IMR-90 (cell line): ENCODE measurements at regions not wholly inside any gene's neighbourhood (a gene's known extent, or its start where the extent isn't known, plus 50 kb on each side); places are given as distances from the start of the nearest gene placed in this dataset.

Experiments used
- ATAC-seq: fragments of 200-7000 bp; cut with Tn5 transposase; 2 replicates; pipeline ENCODE4 v1.9.1; 2020; ENCODE audit warnings: low read depth, mild to moderate bottlenecking, moderate library complexity
- BruUV-seq: library from RNA; stranded (reverse); fragments of 400-500 nt; replicated peaks from 2 replicates; lab custom pipeline; 2021; lab: Mats Ljungman, UMichigan
- CTCF ChIA-PET: fragments of 300-600 bp; formaldehyde crosslinking; extraction: SDS; loops from one replicate; lab custom pipeline; 2021; ENCODE audit warnings: antibody characterized with exemption; lab: Yijun Ruan, JAX
- POLR2A ChIA-PET: fragments of 300-600 bp; sonication (Branson Sonifier 250); formaldehyde crosslinking; loops from one replicate; lab custom pipeline; 2022; ENCODE audit warnings: antibody characterized with exemption; ENCODE audit not compliant: unreplicated experiment; lab: Charles Lee
- DNase-seq: peaks from one replicate; pipeline ENCODE4 v3.0.0; 2013
- H2AFZ ChIP-seq: replicated peaks from 2 replicates; pipeline ENCODE3; 2013; ENCODE audit warnings: low read length, mild to moderate bottlenecking; ENCODE audit not compliant: poor library complexity
- H2AK5ac ChIP-seq: 2 replicates; pipeline ENCODE4 v1.6.1; 2013; ENCODE audit warnings: low read depth, low read length, inconsistent platforms
- H2AK9ac ChIP-seq: replicated peaks from 2 replicates; pipeline ENCODE3; 2013; ENCODE audit warnings: mild to moderate bottlenecking, low read depth, low read length, moderate library complexity; ENCODE audit not compliant: poor library complexity
- H2BK120ac ChIP-seq: 2 replicates; pipeline ENCODE4 v1.6.1; 2013; ENCODE audit warnings: low read depth, low read length, inconsistent platforms
- H2BK15ac ChIP-seq: 3 replicates; pipeline ENCODE4 v1.6.1; 2013; ENCODE audit warnings: low read depth, low read length, inconsistent platforms
- H2BK20ac ChIP-seq: 2 replicates; pipeline ENCODE4 v1.6.1; 2013; ENCODE audit warnings: low read depth, mild to moderate bottlenecking, inconsistent platforms, low read length, moderate library complexity
- H2BK5ac ChIP-seq: 2 replicates; pipeline ENCODE4 v1.6.1; 2013; ENCODE audit warnings: mild to moderate bottlenecking, low read depth, low read length, inconsistent platforms; ENCODE audit not compliant: poor library complexity, severe bottlenecking
- H3K14ac ChIP-seq: replicated peaks from 2 replicates; pipeline ENCODE4 v1.6.1; 2013; ENCODE audit warnings: low read depth, low read length, inconsistent platforms
- H3K18ac ChIP-seq: 2 replicates; pipeline ENCODE4 v1.6.1; 2013; ENCODE audit warnings: low read depth, low read length, control low read depth
- H3K23ac ChIP-seq: 2 replicates; pipeline ENCODE4 v1.6.1; 2013; ENCODE audit warnings: low read depth, low read length, inconsistent platforms
- H3K27ac ChIP-seq: 2 replicates; pipeline ENCODE4 v1.5.1; 2013; ENCODE audit warnings: mild to moderate bottlenecking, control low read depth, low read length; ENCODE audit not compliant: insufficient read depth
- H3K27me3 ChIP-seq: 2 replicates; pipeline ENCODE4 v1.6.1; 2013; ENCODE audit warnings: low read length; ENCODE audit not compliant: control insufficient read depth, insufficient read depth
- H3K36me3 ChIP-seq: 2 replicates; pipeline ENCODE4 v1.6.1; 2013; ENCODE audit warnings: low read length, mixed read lengths; ENCODE audit not compliant: control insufficient read depth, insufficient read depth
- H3K4ac ChIP-seq: 2 replicates; pipeline ENCODE4 v1.6.1; 2013; ENCODE audit warnings: low read depth, low read length, inconsistent platforms
- H3K4me1 ChIP-seq: 2 replicates; pipeline ENCODE4 v1.6.1; 2013; ENCODE audit warnings: low read length, mixed read lengths; ENCODE audit not compliant: control insufficient read depth, insufficient read depth
- H3K4me2 ChIP-seq: 2 replicates; pipeline ENCODE4 v1.6.1; 2013; ENCODE audit warnings: low read depth, mild to moderate bottlenecking, control low read depth, low read length, moderate library complexity
- H3K4me3 ChIP-seq: 2 replicates; pipeline ENCODE4 v1.5.1; 2013; ENCODE audit warnings: low read depth, mild to moderate bottlenecking, control low read depth, low read length, moderate library complexity; ENCODE audit not compliant: insufficient read depth
- H3K56ac ChIP-seq: 2 replicates; pipeline ENCODE4 v1.6.1; 2013; ENCODE audit warnings: low read length, inconsistent platforms; ENCODE audit not compliant: insufficient read depth; ENCODE audit errors: extremely low read depth
- H3K79me1 ChIP-seq, 2 experiments: 2 replicates each; pipeline ENCODE4 v1.6.1; 2013; ENCODE audit warnings: low read length in 2 of 2, inconsistent platforms in 1 of 2, low read depth in 1 of 2
- H3K9ac ChIP-seq: 2 replicates; pipeline ENCODE4 v1.6.1; 2013; ENCODE audit warnings: low read depth, low read length, control low read depth
- H3K9me1 ChIP-seq: 2 replicates; pipeline ENCODE4 v1.6.1; 2013; ENCODE audit warnings: low read length, inconsistent platforms; ENCODE audit not compliant: insufficient read depth
- H3K9me3 ChIP-seq: 2 replicates; pipeline ENCODE4 v1.6.1; 2013; ENCODE audit warnings: low read length; ENCODE audit not compliant: control insufficient read depth, insufficient read depth
- H4K20me1 ChIP-seq: 2 replicates; pipeline ENCODE4 v1.6.1; 2013; ENCODE audit warnings: low read length, inconsistent platforms; ENCODE audit not compliant: insufficient read depth
- H4K5ac ChIP-seq: 2 replicates; pipeline ENCODE4 v1.6.1; 2013; ENCODE audit warnings: mild to moderate bottlenecking, low read depth, low read length, control low read depth
- H4K8ac ChIP-seq, 2 experiments: 2 replicates each; pipeline ENCODE4 v1.6.1; 2013; ENCODE audit warnings: low read depth in 2 of 2, low read length in 2 of 2, control low read depth in 1 of 2, inconsistent platforms in 1 of 2
- H4K91ac ChIP-seq: 2 replicates; pipeline ENCODE4 v1.6.1; 2013; ENCODE audit warnings: low read depth, low read length, inconsistent platforms; ENCODE audit not compliant: insufficient read depth
- CHD1 ChIP-seq: IDR thresholded peaks from 2 replicates; pipeline ENCODE4 v1.6.1; 2012; ENCODE audit warnings: low read depth, low read length, improper control_type of control experiment
- FOS ChIP-seq: fragments of 150-350 bp; IDR thresholded peaks from 2 replicates; pipeline ENCODE4 v1.6.1; 2016; ENCODE audit warnings: low read depth, low read length
- MAZ ChIP-seq: IDR thresholded peaks from 2 replicates; pipeline ENCODE4 v1.6.1; 2012; ENCODE audit warnings: low read depth, mild to moderate bottlenecking, low read length, improper control_type of control experiment, moderate library complexity, borderline replicate concordance
- NFE2L2 ChIP-seq: fragments of 150-350 bp; IDR thresholded peaks from 2 replicates; pipeline ENCODE4 v1.6.1; 2016; ENCODE audit warnings: low read depth, mild to moderate bottlenecking, low read length
- SMC3 ChIP-seq: fragments of 150-350 bp; IDR thresholded peaks from 2 replicates; pipeline ENCODE4 v1.6.1; 2016; ENCODE audit warnings: low read depth, mild to moderate bottlenecking, antibody characterized with exemption, low read length, moderate library complexity
- WGBS, 2 experiments: methylation state at CpG; one replicate each; pipeline versions ENCODE4 v1.1.5 to v1.1.7; 2013; ENCODE audit warnings: missing lambda C conversion rate in 2 of 2; ENCODE audit not compliant: insufficient read length in 1 of 2; ENCODE audit errors: extremely low coverage in 2 of 2; 5-methylcytosine and 5-hydroxymethylcytosine counted together
- dilution Hi-C: fragments of 300-500 bp; cut with HindIII; formaldehyde crosslinking; loops from one replicate; pipeline ENCODE4 v1.14.3; 2018; ENCODE audit warnings: low sequenced_read_pairs; ENCODE audit not compliant: unreplicated experiment
- in situ Hi-C: fragments of 300-500 bp; cut with MboI; formaldehyde crosslinking; loops from 3 replicates; pipeline ENCODE4 v1.14.3; 2019; ENCODE audit warnings: low sequenced_read_pairs, inconsistent platforms, mixed read lengths
- intact Hi-C: fragments of 100-400 bp; cut with micrococcal nuclease; formaldehyde crosslinking; loops from 2 replicates; pipeline ENCODE4 v1.10.0; 2022

GRCh38 chr2:152280780-152281179 lies 54.2 kb upstream of the FMNL2 start:
- Histone ChIP-seq H2AK9ac (no peak overlapping the region), H2BK20ac (no peak overlapping the region), H3K4me2 (no peak overlapping the region), H3K4me1 (no peaks in the 10 kb centered on the region), H2BK15ac (no peak overlapping the region), H4K20me1 (no peaks in the 10 kb centered on the region), H3K27ac (no peak overlapping the region), H2AK5ac (no peak overlapping the region), H3K4ac (no peak overlapping the region), H3K18ac (no peak overlapping the region), H4K91ac (no peak overlapping the region), H3K23ac (no peak overlapping the region), H4K8ac (no peak overlapping the region), H3K27me3 (peaks cover 6% of the 10 kb centered on the region), H3K9ac (no peak overlapping the region), H3K14ac (no peak overlapping the region), H3K9me1 (no peaks in the 10 kb centered on the region), H2BK120ac (no peak overlapping the region), H3K79me1 (no peaks in the 10 kb centered on the region), H3K36me3 (no peaks in the 10 kb centered on the region), H3K56ac (no peak overlapping the region), H2BK5ac (no peak overlapping the region), H4K5ac (no peak overlapping the region), H3K4me3 (no peak overlapping the region), H3K9me3 (0 out of 2 replicates have a peak, but pooled peaks cover 2% of the 10 kb centered on the region), H2AFZ (no peak overlapping the region)
- POLR2A ChIA-PET, result no interaction called here
- no TSS peak for BruUV-seq
- no peak for TF ChIP-seq FOS
- no peak for TF ChIP-seq NFE2L2
- no peak for TF ChIP-seq SMC3
- no peak for TF ChIP-seq CHD1
- TF ChIP-seq MAZ, result no peak
- DNase-seq (no peak), ATAC-seq (no peak)
- CTCF ChIA-PET, result no interaction called here
- intact Hi-C loops, result no loop called here
- dilution Hi-C loops, result no loop called here
- in situ Hi-C loops, result no loop called here
- WGBS, 2 experiments, result no CpG with 5 or more reads among the region's 2 CpGs
